ENCODE measurements at regions not wholly inside any gene's neighbourhood (a gene's known extent, or its start where the extent isn't known, plus 50 kb on each side); places are given as distances from the start of the nearest gene placed in this dataset.

DNA sequence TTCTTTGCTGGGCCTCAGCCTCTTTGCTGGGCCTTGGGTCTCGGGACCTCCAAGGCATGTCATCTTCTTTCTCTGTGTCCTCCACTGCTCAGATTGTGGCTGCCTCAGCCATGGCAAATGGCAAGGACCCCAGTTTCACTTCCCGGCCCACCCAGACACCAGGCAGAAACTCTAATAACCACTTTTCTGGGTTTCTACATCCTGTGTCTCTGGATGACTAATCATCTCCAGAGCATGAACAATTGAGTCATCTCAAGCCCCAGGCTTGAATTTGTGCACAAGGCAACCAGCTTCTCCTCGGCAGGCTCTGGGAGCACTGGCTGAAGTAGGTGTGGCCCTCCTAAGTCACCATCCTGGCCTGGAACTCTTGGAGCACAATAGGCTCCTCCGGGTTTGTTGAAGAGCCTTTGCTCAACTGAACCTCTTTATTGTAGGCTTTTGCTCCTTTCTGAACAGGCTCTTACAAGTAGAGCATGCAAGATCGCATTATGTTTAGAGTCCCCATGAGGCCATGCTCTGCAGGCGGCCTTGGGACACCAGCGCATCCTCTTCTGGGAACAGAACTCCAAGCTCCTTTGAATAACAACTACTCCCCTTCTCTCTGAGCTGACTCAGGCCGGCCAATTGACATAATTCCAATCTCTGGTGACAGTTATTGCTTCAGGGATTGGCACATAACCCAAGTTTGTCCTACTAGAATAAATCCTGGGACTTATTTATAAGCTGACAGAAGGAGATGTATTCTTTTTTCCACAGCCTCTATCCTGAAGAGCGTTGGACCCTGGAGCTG is 218.1 kb downstream of the WDR11 start:
- peak; percentile 88 for DNase-seq (ENCODE audit: low read depth)

DNA sequence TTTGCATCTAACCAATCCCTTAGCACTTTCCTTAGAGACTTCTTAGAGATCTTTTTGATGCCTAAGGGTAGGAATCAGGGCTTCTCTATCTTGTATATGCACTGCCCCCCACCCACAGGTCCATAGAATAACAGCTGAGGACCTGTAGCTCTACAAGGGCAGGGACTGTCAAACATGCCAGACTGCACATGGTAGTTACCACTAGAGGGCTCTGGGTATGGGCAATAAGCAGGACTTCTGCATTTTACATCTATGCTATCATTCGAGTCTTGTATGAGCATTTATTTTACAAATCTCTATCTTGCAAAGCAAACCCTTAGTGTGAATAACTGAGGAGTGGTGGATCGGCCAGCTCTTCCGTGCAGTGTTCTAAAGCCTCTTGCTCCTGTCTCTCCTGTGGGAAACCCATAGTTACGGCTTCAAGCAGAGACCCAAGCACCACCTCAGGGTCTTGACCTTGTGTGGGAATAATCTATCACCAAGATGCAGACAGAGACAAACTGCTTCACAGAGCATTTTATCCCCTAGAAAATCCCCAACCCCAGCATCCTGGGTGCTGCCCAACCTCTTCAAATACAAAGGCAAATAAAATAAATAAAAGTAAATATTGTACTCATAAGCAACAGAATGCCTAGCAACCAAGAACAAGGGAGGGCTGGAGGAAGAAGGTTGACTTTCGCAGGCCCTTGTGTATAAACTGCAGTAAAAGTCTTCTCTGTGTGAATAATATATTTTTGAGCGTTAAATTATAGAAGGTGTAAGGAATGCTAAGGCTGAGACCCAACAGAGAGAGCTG is 219.3 kb downstream of the WDR11 start:
- DNase-seq (ENCODE audit: low read depth): no peak

DNA sequence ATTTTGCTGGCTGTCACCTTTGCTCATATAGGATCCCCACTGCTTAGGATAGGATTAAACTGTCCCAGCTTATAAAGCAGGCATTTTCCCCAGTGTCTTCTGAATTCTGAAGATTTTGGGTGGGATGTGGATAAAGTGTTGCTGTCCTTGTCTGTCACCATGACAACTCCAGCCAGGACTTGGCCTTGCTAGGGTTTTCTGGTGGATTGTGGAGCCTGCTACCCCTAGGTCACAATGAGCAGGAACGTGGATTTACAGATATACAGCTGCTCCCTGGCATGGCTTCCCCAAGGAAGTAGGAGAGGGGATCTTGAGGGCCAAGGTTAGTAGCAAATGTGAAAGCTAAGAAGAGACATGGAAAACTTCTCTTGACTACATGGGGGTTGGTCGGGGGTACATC is 220.7 kb downstream of the WDR11 start:
- DNase-seq (ENCODE audit: low read depth): no peak

DNA sequence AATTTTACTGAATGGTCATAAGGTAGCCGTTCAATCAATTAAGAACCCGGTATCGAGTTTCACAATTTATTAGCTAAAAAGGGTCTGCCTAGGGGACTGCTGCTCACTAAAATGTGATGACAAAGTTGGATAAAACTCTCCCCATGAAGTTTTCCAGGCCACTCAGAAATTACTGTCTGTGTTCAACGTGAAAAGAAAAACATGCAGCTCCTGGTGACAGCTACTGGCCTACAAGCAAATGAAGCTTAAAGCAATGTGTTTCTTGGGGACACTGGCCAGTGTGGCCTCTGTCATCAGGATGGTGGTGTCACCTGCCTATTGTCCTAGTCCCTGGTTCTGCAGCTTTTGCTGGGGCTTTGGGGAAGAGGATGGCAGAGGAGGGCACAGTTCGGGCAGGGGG is 222.6 kb downstream of the WDR11 start:
- DNase-seq (ENCODE audit: low read depth): no peak

DNA sequence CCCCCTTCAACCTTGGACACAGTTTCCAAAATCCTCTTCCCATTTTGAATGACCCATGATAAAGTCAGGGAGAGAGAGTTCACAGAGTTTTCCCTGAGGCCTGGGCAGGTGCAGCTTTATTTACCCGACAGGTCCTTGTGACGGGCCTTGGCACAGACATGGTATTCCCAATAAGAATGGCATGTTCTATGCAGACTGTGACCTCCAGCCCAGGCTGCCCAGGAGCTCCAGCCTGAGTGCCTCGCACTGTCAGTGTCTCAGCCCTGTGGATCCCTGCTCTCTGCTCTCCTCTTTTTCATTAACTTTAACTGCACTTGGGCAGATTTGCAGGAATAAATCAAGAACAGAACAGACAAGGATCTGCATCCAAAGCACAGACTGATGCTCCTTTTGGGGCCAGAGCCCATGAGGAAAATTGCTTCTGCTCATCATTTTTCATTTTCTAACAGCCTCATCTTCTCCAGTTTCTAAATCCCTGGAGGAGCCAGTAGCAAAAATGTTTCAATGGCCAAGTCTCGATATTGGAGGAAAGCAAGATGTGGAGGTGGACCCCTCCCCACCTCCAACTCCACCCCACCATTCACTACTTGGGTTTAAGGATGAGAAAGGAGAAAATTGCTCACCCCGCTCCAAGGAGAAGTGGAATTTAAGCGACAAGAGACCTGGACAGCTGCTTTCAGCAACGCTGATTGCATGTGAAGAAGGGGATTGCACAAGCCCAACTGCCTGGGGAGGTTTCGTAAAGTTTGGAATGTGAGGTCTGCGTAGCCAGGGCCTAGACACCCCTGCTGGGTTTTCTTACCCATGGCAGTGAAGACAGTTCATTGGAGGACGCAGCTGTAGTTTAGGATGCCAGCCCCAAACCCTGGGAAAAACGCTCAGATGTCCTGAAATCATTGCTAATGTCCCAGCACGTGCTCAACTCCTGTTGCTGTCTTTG is 225.9 kb downstream of the WDR11 start:
- no peak for DNase-seq (ENCODE audit: low read depth)

DNA sequence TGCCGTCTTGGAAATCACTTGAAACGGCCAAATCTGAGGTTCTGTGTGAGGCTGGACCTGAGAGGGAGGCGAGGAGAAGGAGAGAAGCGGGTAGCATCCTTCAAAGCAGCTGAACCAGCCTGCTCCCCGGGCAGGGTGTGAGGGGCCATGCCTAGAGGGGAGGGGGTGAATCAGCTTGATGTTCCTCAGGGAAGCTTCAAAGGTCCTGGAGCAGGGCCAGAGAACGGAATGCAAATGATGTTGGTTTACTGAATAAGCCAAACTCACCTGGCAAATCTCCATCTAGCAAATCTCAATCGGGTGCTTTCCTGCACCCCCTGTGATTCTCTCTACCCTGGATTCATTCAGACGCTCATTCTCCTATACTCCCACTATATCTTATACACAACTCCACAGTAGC is 226.9 kb downstream of the WDR11 start:
- no peak for DNase-seq (ENCODE audit: low read depth)

DNA sequence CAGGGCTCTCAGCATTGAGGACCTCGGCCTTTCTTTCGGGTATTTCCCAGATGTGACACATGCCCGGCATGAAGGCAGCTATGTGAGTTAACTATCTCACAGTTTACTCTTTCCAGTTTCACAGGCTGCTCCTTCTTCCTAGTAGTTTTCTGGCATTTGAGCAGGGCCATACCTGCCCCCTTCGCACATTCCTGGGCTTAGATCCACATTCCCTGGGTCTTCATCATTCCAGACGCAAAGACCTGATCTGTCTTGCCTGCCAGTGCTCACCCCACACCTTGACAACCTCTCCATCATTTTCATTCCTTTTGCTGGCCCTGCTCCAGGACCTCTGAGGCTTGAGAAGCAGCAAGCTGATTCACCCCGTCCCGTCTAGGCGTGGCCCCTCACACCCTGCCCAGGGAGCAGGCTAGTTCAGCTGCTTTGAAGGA is 227.5 kb downstream of the WDR11 start:
- peak; percentile 41 for DNase-seq (ENCODE audit: low read depth)

DNA sequence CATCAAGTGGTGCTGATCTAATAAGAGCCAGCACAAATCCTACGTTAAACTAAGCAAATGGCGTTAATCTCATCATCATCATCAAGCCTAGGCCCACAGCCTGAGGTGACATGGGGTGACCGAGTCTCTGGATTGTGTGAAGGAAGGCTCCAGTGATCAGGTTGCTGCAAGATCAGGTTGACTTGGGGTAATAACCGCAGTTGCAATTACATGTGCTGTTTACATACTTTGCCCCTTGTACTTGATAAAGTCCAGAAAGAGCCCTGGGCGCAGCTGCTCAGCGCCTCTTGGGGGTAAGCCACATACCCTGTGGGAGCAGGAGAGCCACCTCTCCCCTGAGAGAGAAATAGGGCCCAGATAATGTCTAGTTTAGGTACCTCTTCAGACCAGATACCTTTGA is 228.1 kb downstream of the WDR11 start:
- DNase-seq (ENCODE audit: low read depth): no peak

DNA sequence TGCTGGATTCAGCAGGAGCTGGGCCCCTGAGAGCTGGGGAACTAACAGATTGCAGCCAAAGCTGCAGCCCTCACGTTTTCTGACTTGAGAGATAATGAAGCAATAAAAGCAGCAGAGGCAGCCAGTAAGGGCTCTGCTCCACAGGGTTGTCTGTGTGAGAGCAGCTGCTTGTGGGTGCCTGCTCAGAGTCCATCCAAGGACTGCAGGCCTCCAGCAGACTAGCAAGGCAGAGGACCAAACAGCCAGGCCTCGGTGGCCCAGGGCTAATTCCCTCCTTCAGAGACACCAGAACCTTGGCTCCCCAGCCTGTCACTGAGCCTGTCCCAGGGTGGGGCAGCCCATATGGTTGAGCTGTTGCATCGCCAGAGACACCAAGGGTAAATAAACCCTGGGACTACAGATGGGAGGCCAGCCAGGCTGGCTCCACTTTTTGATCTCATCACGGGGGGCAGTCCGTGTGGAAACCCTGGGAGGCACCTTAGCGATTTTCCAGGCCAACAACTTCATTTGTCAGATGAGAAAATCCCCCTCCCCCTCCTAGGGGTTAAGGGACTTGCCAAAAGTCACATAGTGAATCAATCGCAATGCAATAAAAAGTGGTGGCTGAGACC is 229.2 kb downstream of the WDR11 start:
- no peak for DNase-seq (ENCODE audit: low read depth)

DNA sequence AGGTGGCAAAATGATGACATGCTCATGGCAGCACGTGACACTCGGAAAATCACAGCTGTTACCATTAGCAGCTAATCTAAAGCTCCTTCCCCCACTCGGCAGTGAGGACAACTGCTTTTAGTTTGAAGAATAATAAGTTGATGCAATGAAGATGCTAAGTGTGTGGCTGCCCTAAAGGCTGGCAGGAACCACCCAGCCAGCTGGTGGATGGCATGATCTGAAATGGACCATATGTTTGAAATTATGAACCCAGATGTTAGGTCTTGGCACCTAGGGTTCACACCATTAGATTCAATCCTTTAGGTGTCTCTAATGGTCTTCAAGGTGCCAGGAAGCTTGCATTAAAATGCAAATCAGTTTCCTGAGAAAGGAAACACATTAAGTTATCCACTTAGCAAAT is 230.1 kb downstream of the WDR11 start:
- DNase-seq (ENCODE audit: low read depth): no peak

DNA sequence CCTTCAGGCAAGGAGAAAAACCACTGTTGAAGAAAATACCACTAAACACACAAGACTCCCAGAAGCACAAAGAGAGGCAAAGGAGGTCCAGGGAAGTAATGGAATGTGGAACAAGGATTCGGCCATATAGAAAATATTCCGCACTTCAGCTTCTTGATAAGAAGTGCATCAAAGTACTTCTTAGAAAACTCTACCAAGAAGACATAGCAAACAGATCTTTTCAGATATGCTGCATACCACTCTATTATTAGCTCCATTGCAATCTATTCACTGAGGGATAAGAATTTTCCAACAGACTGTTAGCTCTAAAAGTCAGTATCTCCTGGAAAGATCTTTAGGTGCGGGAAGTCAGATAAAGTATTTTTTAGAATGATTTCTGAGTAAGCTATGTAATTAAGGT is 231.8 kb downstream of the WDR11 start:
- no peak for DNase-seq (ENCODE audit: low read depth)

DNA sequence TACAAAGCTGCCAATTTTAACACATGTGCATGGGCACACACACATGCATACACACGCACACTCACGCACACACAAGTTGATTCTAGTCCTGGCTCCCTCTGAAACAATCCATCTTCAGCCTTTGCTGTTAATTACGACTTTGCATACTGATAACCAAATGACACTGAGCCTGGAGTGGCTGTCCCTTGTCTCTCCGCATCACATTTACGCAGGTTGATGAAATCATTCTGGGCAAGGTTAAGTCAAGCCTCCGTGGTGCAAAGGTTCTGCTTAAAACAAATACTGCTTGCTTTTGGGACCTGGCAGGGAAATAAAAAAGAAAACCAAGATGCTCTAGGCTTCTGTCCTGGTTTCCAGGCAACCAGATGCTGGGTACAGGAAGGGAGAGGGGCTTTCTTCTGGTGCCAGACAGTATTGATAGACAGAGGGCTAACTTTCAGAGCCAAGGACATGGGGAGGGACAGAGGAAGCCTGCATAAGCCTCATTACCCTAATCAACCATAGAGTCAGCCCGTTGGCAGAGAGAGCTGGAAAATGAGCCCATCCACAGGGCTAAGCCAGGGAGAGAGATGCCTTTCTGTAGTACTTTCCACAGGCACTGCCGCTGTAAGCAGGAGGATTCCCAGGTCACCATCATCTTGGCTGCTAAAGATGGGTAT is 233.0 kb downstream of the WDR11 start:
- no peak for DNase-seq (ENCODE audit: low read depth)

DNA sequence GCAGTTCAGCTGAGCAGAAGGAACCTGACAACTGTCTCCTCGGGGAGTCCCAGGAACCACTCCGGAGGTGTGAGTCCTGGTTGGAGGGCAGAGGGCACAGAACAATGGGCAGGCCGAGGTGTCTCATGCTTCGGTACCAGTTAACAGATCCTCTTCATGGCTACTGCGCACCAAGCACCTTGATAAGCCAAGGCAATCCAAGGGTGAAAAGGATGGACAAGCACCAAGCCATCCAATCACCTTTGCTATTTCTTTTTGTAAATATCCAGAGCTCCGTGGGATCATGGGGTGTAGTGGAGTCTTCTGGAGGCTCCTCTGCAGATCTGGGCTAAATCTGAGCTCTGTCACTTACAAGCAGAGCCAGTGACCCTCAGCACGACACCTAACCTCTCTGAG is 233.5 kb downstream of the WDR11 start:
- no peak for DNase-seq (ENCODE audit: low read depth)

DNA sequence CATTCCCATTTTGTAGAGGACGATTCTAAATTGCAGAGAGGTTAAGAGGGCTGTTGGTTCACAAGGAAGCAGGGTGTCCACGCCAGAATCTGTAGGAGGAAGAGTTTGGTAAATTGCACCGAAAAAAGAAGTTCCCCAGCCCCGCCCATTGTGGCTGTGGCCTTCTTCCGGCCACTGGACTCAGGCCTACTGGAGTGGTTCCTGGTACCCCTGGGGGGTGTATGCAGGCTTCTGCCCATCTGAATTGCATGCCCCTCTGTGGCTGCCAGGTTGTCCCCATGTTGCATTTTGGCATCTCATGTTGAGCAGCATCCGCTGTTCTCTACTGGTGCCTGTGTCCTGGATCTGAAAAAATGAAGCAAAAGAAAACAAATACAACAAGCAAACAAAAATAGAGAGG is 234.2 kb downstream of the WDR11 start:
- no peak for DNase-seq (ENCODE audit: low read depth)

DNA sequence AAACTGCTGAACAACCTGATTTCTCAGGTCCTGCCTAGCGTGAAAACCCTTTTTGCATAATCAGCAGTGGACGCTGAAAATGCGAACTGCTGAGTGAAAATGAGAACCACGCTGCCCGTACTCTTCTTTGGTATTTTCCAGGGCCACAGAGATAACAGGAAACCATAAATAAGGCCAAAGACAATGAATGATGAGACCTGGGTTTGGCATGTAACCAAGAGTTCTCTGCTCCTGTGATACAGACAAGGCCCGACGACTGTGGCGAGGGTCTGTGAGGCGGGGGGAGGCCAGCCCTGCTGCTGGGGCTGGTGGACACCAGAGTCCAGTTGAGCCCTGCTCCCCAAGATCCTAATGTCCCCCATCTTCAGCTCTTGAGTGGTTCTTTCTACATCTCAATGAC is 236.0 kb downstream of the WDR11 start:
- DNase-seq (ENCODE audit: low read depth): no peak

DNA sequence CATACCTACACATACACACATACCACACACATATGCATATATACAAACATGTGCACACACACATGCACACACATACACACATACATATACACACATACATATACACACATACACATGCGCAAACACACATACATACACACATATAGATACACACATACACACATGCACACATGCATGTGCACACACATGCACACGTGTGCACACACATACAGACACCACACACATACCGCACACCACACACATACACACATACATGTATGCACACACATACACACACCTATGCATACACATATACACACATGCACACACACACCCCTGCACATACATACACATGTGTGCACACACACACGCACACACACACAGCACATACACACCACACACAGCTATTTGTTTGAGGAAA is 236.5 kb downstream of the WDR11 start:
- DNase-seq (ENCODE audit: low read depth): no peak

DNA sequence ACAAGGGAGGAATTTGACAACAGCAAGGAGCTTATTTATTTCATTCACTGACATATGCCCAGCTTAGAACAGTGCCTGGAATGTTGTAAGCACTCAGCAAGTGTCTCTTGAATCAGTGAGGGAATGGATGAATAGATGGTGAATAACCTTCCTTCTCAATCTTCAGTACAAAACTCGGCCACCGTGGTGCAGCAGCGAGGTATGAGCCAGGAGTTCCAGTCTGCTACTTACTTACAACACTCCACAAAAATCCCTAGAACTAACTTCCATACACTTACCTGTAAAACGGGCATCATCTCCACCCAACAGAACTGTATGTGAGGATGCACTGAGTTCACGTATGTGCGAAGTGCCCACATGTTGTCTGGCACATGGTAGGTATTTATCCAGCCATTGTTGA is 237.4 kb downstream of the WDR11 start:
- DNase-seq (ENCODE audit: low read depth): peak; percentile 16

DNA sequence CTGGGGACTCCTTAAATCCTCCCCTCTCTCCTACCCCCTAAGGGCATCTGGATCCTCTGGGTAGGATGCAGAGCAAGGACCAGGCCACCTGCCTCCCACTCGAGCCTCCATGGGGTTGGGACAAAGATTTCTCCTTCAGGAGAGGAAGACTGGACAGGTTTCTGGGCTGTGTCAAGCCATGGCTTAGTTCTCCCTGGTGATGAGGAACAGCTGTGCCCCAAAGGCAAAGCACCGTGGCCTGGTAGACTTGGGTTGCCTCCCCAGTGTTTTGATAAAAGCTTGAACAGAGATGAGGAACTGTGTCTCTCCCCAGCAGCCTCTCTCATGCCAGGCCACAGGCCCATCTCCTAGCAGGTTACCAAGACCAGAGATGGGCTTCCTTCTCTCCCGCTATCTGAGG is 238.3 kb downstream of the WDR11 start:
- DNase-seq (ENCODE audit: low read depth): no peak

DNA sequence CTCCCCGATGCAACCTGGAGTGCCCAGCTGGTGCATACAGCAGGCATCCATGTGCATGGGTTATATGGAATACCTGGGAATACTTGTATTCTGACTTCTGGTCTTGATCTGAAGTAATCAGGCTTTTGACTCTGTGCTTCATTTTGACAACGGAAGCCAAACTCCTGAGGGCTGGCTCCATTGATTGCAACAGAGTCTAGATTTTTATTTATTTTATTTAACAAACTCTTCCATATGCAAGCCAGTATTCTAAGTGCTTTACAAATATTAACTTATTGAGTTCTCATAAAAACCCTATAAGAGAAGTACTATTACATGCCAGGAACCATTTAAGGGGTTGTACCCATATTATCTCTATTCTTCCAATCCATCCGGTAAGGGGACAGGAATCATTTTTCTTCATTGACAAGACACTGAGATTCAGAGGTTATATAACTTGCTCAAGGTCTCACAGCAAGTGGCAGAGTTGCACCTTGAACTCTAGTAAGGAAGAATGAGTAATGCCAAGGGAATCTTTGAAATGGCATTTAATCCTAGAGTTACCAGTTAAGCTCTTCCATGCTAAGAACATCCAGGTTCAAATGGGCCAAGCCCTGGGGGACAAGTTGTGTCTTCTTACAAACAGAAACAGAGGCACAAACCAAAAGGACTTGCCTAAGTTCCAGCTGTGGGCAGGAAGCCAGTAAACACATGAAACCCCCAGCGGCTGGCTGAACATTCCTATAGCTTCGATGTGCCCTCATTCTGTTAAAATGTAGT is 241.0 kb downstream of the WDR11 start:
- DNase-seq (ENCODE audit: low read depth): peak; percentile 58

DNA sequence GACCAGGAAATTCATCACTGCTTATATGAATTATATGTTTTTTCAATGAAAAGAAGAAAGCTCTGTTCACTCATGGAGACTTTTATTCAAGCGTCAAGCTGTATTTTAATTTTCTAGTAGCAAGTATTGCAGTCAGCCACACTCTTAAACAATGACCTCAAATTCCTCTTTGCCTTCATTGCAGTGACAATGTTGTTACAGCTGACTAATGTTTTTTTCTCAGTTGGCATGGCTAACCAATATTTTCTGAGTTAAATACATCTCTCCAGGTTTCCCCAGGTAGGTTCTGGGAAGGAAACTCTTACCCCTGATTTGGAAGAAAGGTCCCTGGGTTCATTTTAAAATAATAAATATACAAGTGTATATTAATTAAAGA is 241.5 kb downstream of the WDR11 start:
- no peak for DNase-seq (ENCODE audit: low read depth)
